T-helper 1 cell treated with Interleukin-12 subunit alpha and Interleukin-12 subunit beta and Interleukin-4 antibody, amounts not matched to agents 30 ng/mL and 1 ng/mL, for 36 hours (primary cell): ENCODE measurements at regions not wholly inside any gene's neighbourhood (a gene's known extent, or its start where the extent isn't known, plus 50 kb on each side); places are given as distances from the start of the nearest gene placed in this dataset.

Experiments used
- intact Hi-C: fragments of 100-400 bp; cut with micrococcal nuclease; formaldehyde crosslinking; loops from one replicate; pipeline ENCODE4 v1.15.1; 2024

DNA sequence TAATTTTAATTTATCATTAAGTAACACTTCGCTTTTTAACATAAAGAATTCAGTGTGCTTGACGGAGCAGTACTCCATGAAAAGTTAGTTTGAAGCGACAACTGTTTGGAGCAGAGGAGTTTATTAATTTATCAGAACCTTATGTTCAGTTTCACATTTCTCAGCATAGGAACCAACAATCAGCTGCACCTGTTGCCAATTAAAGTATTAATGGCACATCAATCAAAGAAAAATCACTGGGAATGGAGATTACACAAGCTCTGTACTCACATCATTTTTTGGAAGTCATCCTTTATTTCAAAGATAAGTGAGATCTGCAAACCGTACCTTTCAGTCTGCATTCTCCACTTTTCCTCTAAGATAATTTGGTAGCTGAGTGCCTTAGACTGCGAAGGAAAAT is 344.6 kb downstream of the LMO4 start:
- intact Hi-C loops = no loop called here

DNA sequence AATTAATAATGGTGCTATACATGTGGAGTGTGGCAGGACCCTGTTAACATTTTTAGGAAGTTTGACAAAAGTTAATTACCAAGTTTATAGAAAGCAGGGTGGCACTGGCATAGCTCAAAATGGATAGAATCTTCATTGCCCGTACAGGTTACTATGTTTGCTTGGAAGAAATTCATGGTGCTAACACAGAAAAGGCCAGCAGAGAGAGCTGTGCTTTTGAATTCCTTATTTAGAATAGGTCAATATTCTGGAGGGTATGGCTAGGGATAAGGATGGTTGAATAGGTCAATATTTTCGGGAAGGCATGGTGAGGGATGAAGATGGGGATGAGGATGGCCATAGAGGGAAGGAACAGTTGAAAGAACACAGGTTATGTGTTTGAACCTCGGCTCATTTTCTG is 345.1 kb downstream of the LMO4 start:
- intact Hi-C loops = no loop called here

DNA sequence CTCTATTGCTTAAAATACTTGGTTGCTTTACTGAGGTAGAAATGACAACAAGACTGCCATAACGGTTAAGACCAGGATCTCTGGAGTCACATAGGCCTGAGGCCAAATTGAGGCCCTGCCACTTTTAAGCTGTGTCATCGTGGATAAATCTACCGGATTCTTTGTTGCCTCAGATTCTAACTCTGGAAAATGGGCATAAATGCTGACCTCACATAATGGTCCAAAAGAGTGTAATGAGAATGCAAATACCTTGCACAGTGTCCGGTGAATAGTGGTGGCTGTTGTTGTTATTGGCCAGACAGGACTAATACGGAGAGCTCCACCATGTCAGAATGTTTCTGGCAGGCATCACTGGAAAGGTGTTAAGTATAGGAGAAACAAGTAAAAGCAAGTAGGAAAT is 346.1 kb downstream of the LMO4 start:
- intact Hi-C loops = no loop called here

DNA sequence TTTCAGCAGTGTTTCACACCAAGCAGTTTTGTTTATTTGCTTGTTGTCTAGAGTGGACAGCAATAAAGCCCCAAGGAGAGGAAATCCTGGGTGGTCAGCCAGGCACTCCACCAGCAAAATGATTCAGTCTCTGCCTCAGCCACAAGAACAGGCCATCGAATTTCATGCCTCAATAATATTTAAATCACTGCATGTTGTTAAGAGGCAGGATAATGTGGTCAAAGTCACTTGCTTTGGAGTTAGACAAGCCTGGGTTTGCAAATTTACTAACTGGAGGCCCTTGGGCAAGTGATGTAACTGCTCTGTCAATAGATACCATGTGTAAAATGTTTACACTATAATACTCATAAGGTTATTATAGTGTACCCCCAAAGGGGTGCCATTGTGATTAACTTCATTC is 349.6 kb downstream of the LMO4 start:
- intact Hi-C loops = no loop called here

DNA sequence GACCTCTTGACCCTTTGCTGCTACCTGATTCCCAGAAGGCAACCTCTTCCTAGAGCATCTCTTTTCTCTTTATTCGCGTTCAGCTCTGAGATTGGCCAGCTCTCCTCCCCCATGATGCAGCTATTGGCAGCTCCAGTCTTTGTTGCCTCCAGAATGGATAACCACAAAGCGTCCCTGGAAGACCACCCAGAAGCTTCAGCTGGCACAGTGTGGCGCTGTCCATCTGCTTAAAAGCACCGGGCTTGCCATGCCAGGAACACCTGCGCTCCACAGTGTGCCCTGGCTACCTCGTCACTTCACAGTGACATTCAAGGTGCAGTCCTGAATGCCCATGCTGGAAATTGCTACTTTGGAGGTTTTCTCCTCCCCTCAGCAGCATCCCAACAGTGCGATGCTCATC is 353.9 kb downstream of the LMO4 start:
- intact Hi-C loops = loop anchor here (5.0 kb wide), 1 partner anchor 355 kb away; the partner anchor contains the start of gene LMO4

DNA sequence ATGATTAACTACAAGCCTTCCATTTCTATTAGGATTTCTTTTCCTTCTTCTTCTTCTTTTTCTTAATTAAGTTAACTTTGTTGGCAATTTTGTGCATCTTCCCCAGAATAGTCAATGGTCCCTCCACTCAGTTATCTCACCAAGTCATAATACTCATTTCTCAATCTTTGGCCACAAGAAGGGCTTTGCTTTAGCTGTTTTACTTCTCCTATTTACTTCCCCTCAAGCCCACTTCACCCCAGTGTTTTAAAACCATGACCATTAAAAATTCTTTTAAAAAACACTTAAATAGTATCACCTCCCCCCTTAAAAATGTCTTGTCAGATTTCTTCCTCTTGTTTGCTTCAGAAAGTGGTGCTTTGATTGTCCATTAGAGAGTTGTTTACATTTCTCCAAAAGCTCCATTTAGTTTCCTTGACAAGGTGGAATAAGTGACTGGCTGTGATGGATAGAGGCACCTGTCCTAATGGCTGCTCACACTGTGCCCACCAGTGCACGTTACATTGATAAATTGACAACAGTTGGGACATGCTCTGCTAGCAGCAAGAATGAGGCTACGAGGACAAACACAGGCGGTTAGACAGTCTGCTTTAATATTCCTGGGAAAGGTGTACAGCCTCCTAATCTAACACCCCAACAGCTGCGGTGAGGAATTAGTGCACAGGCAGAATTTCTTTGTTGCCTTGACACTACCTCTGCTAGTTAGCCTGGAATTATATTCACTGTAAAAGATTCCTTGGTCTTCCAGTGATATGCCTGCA is 354.7 kb downstream of the LMO4 start:
- intact Hi-C loops = loop anchor here (5.0 kb wide), 1 partner anchor 356 kb away; the partner anchor contains the start of gene LMO4

DNA sequence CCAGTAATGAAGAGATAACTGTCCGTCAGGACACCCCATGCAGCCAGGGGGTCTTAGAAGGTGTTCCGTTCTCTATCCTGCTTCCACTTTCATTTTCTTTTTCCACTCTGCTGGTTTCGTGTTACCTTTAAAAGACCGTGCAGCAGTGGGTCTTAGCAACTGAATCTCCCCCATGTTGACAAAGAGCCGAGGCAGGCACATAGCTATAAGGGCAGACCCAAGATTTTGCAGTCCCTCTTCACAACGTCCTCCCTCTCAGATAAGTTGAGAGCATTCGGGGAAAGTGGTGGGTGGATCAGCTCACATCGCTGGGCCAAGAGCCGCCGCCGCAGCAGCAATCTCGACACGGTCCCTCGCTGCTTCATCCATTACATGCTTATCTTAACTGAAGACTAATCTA is 355.5 kb downstream of the LMO4 start:
- intact Hi-C loops = loop anchor here (2.0 to 5.0 kb wide), 2 partner anchors 79 to 357 kb away; partner anchors contain the start of gene LMO4

DNA sequence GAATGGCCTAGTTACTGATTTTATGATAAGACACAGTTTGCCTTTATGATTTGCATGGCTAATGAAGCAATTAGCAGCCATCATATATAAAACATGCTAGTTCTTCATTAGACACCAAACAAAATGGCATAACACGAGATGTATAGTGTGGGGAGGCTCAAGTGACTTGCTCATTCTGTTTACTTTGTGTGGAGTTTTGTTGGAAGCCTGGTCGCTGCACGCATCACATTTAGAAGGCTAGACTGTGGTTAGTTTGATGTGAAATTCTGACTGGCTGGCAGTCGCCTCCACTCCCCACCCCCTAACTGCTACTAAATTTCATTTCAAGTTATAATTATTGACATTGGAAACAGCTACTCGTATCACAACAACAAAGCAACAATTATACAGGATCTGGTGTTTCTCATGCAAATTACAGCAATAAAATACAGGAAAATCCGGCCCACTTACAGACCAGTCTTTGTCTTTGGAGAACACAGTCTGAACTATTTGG is 356.1 kb downstream of the LMO4 start:
- intact Hi-C loops = loop anchor here (2.0 to 5.0 kb wide), 2 partner anchors 78 to 357 kb away; partner anchors contain the start of gene LMO4

DNA sequence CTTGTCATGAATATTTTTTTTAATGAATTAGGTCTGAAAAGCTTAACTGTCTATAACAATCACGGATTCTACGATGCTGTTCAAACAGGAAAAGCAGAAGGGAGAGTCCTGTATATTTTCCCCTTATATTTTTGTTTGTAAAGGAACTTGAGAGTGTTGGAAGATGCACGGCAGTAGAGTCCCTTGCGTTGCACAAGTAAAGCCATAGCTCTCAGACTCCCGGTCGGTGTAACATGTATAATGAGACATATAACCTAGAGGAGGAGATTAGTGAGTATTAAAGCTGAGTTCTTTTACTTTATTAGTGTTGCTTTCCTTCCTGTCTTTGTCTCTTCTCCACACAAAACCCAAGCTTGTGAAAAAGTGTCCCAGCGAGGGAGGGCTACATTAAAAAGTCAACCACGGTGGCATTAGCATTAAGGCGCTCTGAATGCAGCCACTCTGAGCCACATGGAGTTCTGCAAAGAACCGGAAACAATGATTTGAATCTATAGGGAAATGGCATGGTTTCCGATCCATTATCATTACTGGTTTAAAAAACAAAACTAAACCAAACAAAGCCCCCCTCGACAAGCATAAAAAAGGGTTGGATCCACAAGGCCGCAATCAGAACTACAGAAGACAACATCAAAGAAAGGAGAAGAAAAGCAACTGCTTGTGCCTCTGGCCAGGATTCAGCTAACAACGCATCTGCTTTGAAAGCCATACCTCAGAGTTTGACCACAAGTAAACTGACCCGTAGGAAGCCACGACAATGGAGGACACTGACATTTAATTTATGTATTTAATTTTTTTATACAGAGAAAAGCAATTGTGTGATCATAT is 356.8 kb downstream of the LMO4 start:
- intact Hi-C loops = loop anchor here (2.0 kb wide), 1 partner anchor 77 kb away; no protein-coding TSS in a partner anchor

DNA sequence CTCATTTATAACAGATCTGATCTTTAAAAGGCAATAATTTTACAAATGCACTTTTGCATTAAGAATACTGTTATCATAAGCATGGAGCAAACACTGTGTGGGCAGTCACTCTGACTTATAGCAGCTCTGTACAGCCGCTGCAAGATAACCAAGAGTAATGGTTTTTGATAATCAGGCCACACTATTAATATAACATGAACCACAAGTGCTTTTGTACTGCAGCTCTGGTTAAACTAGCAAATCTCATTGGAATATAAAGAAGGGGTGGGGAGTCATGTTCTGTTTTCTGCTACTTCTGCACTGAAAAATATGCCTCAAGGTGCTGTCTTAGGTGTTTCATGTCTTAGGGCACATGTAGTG is 357.4 kb downstream of the LMO4 start:
- intact Hi-C loops = no loop called here

DNA sequence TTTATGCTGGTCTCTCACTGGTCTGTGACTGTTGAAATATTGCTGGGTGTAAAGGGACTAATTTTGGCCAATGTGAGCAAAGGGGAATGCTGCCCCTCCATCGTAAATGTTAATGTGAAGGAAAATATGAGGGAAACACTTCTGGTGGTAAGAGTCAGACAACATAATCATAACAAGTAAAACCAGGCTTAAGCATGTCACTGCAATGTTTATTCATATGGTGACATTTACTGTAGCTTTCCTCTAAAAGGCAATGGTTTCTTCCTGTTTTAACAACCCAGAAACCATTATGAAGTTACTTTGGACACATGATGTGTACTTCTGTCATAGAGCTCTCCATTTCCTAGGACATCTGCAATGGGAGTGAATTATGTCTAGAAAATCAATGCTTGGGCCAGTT is 358.0 kb downstream of the LMO4 start:
- intact Hi-C loops = no loop called here

DNA sequence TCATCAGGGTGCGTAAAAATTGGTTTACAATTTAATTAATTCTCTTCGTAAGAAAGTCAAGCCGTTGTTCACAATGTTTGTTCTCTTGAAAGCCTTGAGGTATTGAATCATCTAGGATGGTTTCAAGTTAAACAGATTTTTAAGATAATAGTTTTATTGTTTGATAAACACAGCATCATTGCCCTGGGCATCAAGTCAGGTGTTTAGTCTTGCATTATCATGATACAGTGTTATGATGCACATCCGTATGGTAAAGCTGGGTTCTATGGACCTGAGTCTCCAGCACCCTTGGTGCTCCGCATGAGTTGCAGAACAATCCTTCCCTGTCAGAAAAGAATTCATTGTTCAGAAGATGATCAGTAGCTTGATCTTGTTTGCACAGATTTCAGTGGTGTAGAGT is 359.5 kb downstream of the LMO4 start:
- intact Hi-C loops = no loop called here

DNA sequence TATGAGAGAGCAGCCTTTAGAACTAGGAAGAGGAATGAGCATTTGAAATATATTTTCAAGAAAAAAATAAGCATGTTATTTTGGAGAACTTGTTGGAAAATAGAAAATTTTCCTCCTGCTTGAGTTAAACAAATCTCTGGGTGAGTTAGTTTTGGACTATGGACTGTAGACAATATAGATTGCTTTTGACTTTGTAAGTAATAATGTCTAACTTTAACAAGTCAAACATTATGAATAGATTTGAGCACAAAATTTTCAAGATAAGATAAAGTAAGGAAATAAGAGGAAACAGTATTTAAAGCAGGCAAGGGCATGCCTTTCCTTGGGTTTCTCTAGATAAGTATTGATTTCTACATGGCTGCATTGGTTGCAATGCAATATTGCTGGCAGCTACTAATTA is 360.8 kb downstream of the LMO4 start:
- intact Hi-C loops = no loop called here

DNA sequence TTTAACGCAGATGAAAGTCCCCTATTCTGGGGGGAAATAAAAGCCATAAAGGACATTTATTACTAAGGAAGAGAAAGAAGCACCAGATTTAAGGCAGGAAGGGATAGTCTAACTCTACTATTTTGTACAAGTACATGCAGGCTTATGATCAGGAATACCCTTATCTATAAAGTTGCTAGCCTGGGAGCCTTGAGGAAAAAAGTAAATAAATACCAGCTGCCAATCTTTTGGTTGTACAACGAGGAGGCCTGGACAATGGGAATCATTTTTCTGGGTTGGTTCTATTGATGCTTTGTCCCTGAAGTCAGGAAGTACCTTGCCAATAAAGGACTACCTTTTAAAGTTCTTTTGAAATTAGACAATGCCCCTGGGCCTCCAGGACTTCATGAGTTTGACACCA is 367.8 kb downstream of the LMO4 start:
- intact Hi-C loops = no loop called here

DNA sequence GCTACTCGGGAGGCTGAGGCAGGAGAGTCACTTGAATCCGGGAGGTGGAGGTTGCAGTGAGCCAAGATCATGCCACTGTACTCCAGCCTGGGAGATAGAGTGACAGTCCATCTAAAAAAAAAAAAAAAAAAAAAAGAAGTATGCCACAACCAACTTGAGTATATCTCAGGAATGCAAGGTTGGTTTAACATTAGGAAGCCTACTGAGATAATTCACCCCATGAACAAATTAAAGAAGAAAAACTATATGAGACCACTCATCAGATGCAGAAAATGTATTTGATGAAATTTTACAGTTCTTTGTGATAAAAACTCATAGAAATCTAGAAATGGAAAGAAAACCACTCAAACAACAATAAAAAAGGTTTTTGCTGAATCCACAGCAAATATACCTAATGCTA is 373.8 kb downstream of the LMO4 start:
- intact Hi-C loops = no loop called here

DNA sequence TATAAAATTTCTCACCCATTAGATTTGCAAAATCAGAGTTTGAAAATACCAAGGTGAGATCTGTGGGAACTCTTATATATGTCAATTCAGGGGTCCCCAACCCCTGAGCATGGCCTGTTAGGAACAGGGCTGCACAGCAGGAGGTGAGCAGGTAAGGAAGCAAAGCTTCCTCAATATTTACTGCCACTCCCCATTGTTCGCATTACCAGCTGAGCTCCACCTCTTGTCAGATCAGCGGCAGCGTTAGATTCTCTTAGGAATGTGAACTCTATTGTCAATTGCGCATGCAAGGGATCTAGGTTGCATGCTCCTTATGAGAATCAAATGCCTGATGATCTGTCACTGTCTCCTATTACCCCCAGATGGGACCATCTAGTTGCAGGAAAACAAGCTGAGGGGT is 376.6 kb downstream of the LMO4 start:
- intact Hi-C loops = no loop called here

DNA sequence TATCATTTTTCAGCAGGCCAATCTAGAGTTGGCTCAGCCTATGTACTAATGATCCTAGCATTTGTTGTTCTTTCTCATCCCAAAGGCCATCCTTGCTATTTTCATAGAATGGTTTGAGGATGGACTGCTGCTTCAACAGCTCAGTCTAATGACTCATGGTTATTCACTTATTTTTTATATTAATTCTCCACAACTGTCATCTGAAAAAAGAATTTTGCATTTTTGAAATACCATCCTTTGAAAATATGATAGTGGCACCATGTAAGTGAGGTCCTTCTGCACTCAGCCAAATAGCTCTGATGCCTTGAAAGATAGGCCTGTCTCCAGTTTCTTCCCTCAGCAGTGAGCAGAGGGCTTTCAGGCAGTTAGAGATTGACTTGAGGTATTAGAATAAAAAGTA is 377.5 kb downstream of the LMO4 start:
- intact Hi-C loops = no loop called here

DNA sequence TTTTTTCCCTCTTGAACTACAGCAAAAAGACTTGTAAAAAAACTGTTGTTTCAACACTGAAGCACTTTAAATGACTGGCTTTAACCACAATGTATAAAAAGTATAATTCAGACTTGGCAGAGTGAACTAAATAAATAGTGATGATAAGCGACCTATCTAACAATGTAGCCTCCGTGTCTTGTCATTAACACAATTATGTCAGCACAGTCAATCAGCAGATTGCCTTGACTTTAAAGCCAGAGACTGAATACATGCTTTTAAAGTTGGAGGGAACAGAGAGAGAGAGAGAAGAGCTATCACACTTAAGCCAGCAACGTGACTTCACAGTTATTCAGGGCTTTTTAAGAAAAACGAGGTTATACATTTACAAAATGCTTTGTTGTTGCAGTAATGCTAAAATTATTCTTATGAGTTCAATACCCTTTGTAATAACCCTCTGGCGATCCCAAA is 378.1 kb downstream of the LMO4 start:
- intact Hi-C loops = no loop called here

DNA sequence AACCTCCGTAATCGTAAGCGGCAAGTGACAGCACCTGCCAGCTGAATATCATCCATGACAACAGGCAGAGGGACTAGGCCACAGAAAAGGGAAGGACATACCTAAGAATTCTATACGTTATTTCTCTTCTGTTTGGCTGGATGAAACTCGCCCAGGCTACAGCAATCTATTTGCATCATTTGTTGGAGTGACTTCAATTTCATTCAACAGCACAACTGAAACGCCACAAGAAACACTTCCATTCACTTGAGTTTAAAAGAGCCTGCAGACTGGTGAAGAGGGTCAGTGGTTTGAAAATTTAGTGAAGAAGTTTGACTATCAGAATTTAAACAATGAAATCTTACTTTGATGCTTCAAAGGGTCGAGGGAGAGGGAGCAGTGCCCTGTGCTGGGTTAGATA is 378.7 kb downstream of the LMO4 start:
- intact Hi-C loops = no loop called here

DNA sequence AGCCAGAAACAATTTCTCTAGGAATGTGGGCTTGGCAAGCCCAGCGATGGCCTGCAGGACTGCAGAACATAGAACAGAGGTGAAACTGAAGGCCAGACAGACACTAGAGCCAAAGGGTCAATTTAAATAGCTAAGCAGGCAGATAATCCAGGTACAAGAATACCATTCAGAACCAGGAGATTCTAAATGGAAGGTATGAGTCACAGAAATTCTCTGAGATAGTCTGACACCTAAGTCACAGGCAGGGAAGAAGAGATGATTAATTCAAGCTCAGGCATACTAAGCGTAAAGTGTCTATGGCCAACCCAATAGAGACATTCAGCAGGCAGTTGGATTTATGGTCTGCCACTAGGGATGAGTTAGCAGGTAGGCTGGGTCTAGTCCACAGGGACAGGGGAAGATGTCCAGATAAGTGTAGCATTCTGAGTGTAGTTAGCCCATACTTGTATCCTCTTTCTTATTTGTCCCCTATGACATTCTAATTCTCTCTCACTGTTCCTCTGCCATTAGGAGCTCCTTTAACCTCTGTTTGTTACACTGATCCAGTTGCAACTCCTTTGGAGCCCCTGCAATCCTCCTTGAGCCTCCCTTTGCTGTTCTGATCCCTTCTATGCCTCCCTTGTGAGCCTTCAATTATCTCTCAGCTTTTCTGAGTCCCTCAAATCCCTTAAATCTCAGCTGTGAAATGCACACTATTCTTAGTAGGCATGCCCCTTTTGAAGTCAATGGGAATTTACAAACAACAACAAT is 383.8 kb downstream of the LMO4 start:
- intact Hi-C loops = no loop called here

DNA sequence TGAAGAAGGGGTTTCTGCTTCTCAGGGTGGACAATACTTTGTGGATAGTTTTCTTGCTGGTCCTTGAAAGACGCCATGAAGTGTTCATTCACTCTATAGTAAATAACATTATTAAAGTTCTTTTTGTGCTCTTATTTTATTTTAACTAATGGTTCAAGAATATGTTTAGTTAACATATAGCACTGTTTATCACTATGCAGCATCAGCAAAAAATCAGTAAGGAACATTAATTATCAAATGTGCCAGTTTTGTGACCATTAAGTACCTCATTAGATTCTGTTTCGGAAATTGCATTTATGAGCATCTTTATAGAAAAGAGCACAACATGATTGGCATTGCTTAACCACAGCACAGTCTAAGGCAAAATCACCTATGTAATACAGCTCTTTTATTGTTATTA is 385.6 kb downstream of the LMO4 start:
- intact Hi-C loops = no loop called here

DNA sequence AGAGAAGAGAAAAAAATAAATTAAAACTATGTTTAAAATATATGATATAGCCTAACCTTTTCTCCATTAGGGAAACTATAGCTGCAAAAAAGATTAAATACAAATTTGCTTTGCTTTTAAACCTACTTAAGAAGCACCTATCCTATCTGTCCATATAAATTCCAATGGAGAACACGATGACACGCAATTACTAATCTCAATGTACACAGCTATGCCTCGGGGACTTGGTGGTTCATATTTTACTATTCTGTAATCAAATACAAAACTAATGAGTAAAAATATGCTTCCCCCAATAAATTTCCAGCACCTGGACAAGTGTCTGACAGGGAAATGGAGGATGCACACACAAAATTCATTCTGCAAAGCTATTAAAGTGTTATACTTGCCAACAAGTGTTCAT is 386.4 kb downstream of the LMO4 start:
- intact Hi-C loops = no loop called here
